HepG2 (cell line): ENCODE measurements at regions not wholly inside any gene's neighbourhood (a gene's known extent, or its start where the extent isn't known, plus 50 kb on each side); places are given as distances from the start of the nearest gene placed in this dataset.

Source experiments
- ATAC-seq: fragments of 200-7000 bp; cut with Tn5 transposase; 3 replicates; pipeline ENCODE4 v1.9.1; 2020; ENCODE audit warnings: mild to moderate bottlenecking, moderate library complexity
- BruUV-seq: library from RNA; stranded (reverse); fragments of 400-500 nt; replicated peaks from 2 replicates; lab custom pipeline; 2021; lab: Mats Ljungman, UMichigan
- CTCF ChIA-PET: fragments of 300-600 bp; formaldehyde crosslinking; extraction: SDS; loops from one replicate; lab custom pipeline; 2021; ENCODE audit warnings: low total read pairs, inconsistent platforms, low intra/inter-chr PET ratio; lab: Yijun Ruan, JAX
- POLR2A ChIA-PET: fragments of 350-600 bp; sonication (Branson Sonifier 250); formaldehyde crosslinking; loops from one replicate; lab custom pipeline; 2020; ENCODE audit warnings: antibody characterized with exemption, inconsistent platforms; lab: Yijun Ruan, JAX
- DNase-seq: peaks from one replicate; pipeline ENCODE4 v3.0.0-alpha.2; 2015; ENCODE audit warnings: low spot score
- FAIRE-seq: peaks from 3 replicates; lab custom pipeline; 2011; peaks lifted over from hg19 to GRCh38; lab: Jason Lieb, UNC
- H2AFZ ChIP-seq: one replicate; pipeline ENCODE4 v1.6.1; 2011; ENCODE audit warnings: low read length, inconsistent platforms
- H3K27ac ChIP-seq: fragments of 300-600 bp; 3 replicates; pipeline ENCODE4 v1.8.0; 2011; ENCODE audit warnings: mixed run types, mild to moderate bottlenecking, mixed read lengths, low read length, inconsistent platforms; ENCODE audit not compliant: insufficient read depth; ENCODE audit errors: extremely low read length
- H3K27me3 ChIP-seq, 2 experiments: fragments of 200-600 bp in 1 of 2; 2 replicates in 1 of 2; 3 replicates in 1 of 2; pipeline versions ENCODE4 v1.6.0 to v1.8.0; 2011; ENCODE audit warnings: low read length in 2 of 2, mild to moderate bottlenecking in 2 of 2, moderate library complexity in 2 of 2, inconsistent platforms in 1 of 2; ENCODE audit not compliant: insufficient read depth in 2 of 2, control insufficient read depth in 1 of 2
- H3K36me3 ChIP-seq, 2 experiments: fragments of 200-600 bp in 1 of 2; replicated peaks in 1 of 2; 2 replicates in 1 of 2; 3 replicates in 1 of 2; pipeline versions ENCODE4 v1.5.1 to v1.8.0; 2011; ENCODE audit warnings: low read length in 2 of 2, inconsistent platforms in 1 of 2; ENCODE audit not compliant: insufficient read depth in 2 of 2, control insufficient read depth in 1 of 2
- H3K4me1 ChIP-seq: 2 replicates; pipeline ENCODE4 v1.5.1; 2012; ENCODE audit warnings: low read length, inconsistent platforms; ENCODE audit not compliant: insufficient read depth
- H3K4me2 ChIP-seq: 2 replicates; pipeline ENCODE4 v1.6.0; 2011; ENCODE audit warnings: low read depth, low read length, inconsistent platforms
- H3K4me3 ChIP-seq, 3 experiments: fragments of 200-600 bp in 1 of 3; sonication (generic), shearing (Covaris generic) in 1 of 3; replicated peaks in 1 of 3; 2 replicates each; pipeline ENCODE4 v1.5.1; 2011 to 2016; ENCODE audit warnings: low read length in 3 of 3, inconsistent platforms in 2 of 3, low read depth in 2 of 3, mild to moderate bottlenecking in 2 of 3, control low read depth in 1 of 3, mixed read lengths in 1 of 3; ENCODE audit not compliant: insufficient read depth in 1 of 3
- H3K79me2 ChIP-seq: one replicate; pipeline ENCODE4 v1.6.1; 2011; ENCODE audit warnings: low read length, inconsistent platforms; ENCODE audit not compliant: insufficient read depth
- H3K9ac ChIP-seq: 2 replicates; pipeline ENCODE4 v1.6.0; 2011; ENCODE audit warnings: mild to moderate bottlenecking, low read depth, low read length, inconsistent platforms; ENCODE audit not compliant: insufficient read depth
- H3K9me3 ChIP-seq: 2 replicates; pipeline ENCODE4 v1.5.1; 2012; ENCODE audit warnings: mild to moderate bottlenecking, low read length
- H4K20me1 ChIP-seq: 2 replicates; pipeline ENCODE4 v1.6.0; 2011; ENCODE audit warnings: inconsistent platforms, mild to moderate bottlenecking, low read length, moderate library complexity; ENCODE audit not compliant: insufficient read depth
- ATF2 ChIP-seq: sonication (generic); formaldehyde crosslinking; IDR thresholded peaks from 2 replicates; pipeline ENCODE4 v1.4.0; 2020; ENCODE audit warnings: missing genetic modification reagents
- CBX5 ChIP-seq: sonication (generic); formaldehyde crosslinking; IDR thresholded peaks from 2 replicates; pipeline ENCODE4 v1.4.0; 2020; ENCODE audit warnings: missing genetic modification reagents, borderline replicate concordance
- GRHL1 ChIP-seq: sonication (generic); formaldehyde crosslinking; conservative IDR thresholded peaks from 2 replicates; pipeline ENCODE4 v1.8.0; 2022; ENCODE audit warnings: missing genetic modification reagents
- HDAC6 ChIP-seq: fragments of 200-600 bp; sonication (generic); IDR thresholded peaks from 2 replicates; pipeline ENCODE4 v1.7.0; 2017; ENCODE audit warnings: mild to moderate bottlenecking, antibody characterized with exemption, low read length, low read depth
- NFYB ChIP-seq: sonication (generic); formaldehyde crosslinking; IDR thresholded peaks from 2 replicates; pipeline ENCODE4 v1.4.0; 2020; ENCODE audit warnings: missing genetic modification reagents
- SRSF9 ChIP-seq: fragments of 200-400 bp; formaldehyde crosslinking; IDR thresholded peaks from 2 replicates; pipeline ENCODE4 v1.6.1; 2018; ENCODE audit warnings: borderline replicate concordance, mild to moderate bottlenecking, low read depth, low read length; ENCODE audit not compliant: insufficient read depth, poor library complexity, severe bottlenecking
- TBX2 ChIP-seq: sonication (generic); formaldehyde crosslinking; IDR thresholded peaks from 2 replicates; pipeline ENCODE4 v1.5.0; 2020; ENCODE audit warnings: missing genetic modification reagents, mild to moderate bottlenecking, borderline replicate concordance
- THYN1 ChIP-seq: sonication (generic); formaldehyde crosslinking; IDR thresholded peaks from 2 replicates; pipeline ENCODE4 v1.8.1; 2023; ENCODE audit warnings: low read depth, mild to moderate bottlenecking, moderate library complexity, missing genetic modification reagents, borderline replicate concordance
- ZBTB3 ChIP-seq: sonication (generic); formaldehyde crosslinking; IDR thresholded peaks from 2 replicates; pipeline ENCODE4 v1.4.0; 2020; ENCODE audit warnings: low read depth, mild to moderate bottlenecking, moderate library complexity, missing genetic modification reagents, borderline replicate concordance
- ZBTB8A ChIP-seq: sonication (generic); formaldehyde crosslinking; IDR thresholded peaks from 2 replicates; pipeline ENCODE4 v1.4.0; 2020; ENCODE audit warnings: mild to moderate bottlenecking, low read depth, missing genetic modification reagents, borderline replicate concordance
- ZMYM3 ChIP-seq: sonication (generic); formaldehyde crosslinking; IDR thresholded peaks from 2 replicates; pipeline ENCODE4 v1.5.1; 2020; ENCODE audit warnings: mild to moderate bottlenecking, missing genetic modification reagents
- ZNF280D ChIP-seq: sonication (generic); formaldehyde crosslinking; IDR thresholded peaks from 2 replicates; pipeline ENCODE4 v1.5.1; 2020; ENCODE audit warnings: mild to moderate bottlenecking, missing genetic modification reagents
- ZNF567 ChIP-seq: sonication (generic); formaldehyde crosslinking; IDR thresholded peaks from 2 replicates; pipeline ENCODE4 v1.8.1; 2023; ENCODE audit warnings: mild to moderate bottlenecking, missing genetic modification reagents, borderline replicate concordance
- ZNF597 ChIP-seq: sonication (generic); formaldehyde crosslinking; IDR thresholded peaks from 2 replicates; pipeline ENCODE4 v1.5.0; 2020; ENCODE audit warnings: missing genetic modification reagents
- WGBS: methylation state at CpG from one replicate; pipeline ENCODE4 v1.1.6; 2017; ENCODE audit warnings: low lambda C conversion rate; 5-methylcytosine and 5-hydroxymethylcytosine counted together
- in situ Hi-C: cut with HindIII; loops from 2 replicates; pipeline ENCODE4 v1.10.0; 2017; ENCODE audit warnings: low pct_unique_long_range_greater_than_20kb; ENCODE audit not compliant: extremely low pct_ligation_motif_present
- intact Hi-C: fragments of 100-400 bp; cut with micrococcal nuclease; formaldehyde crosslinking; loops from one replicate; pipeline ENCODE4 v1.10.0; 2022; ENCODE audit not compliant: unreplicated experiment

GRCh38 chr5:1950708-1951103, 68.0 kb upstream of the IRX4 start (continued):
- TF ChIP-seq ZNF567 (CRISPR knock-in tag), result no peak
- no peak for TF ChIP-seq TBX2 (CRISPR knock-in tag)
- no peak for TF ChIP-seq ZBTB8A

- DNase-seq, result no peak
- 6% methylated on average over 9 of the region's 32 CpGs for WGBS
- intact Hi-C loops, result no loop called here
- H2AFZ ChIP-seq, result no peak overlapping the region
- H3K27ac ChIP-seq, result no peak overlapping the region
- in situ Hi-C loops, result no loop called here
- no peak overlapping the region for H3K9ac ChIP-seq
- FAIRE-seq, result no peak
- no peak for ATAC-seq
- CTCF ChIA-PET, result no interaction called here
- no peaks in the 10 kb centered on the region for H4K20me1 ChIP-seq
- BruUV-seq, result no TSS peak
- peaks cover 6 to 66% of the 10 kb centered on the region in 2 experiments for H3K27me3 ChIP-seq
- no peak overlapping the region for H3K4me2 ChIP-seq
- no peak overlapping the region for H3K4me3 ChIP-seq
- no peaks in the 10 kb centered on the region for H3K36me3 ChIP-seq
- H3K79me2 ChIP-seq, result no peaks in the 10 kb centered on the region
- no peaks in the 10 kb centered on the region for H3K9me3 ChIP-seq
- POLR2A ChIA-PET, result no interaction called here
- H3K4me1 ChIP-seq, result no peaks in the 10 kb centered on the region
- TF ChIP-seq ZNF597 (no peak), NFYB (no peak), ZBTB3 (CRISPR knock-in tag) (no peak), GRHL1 (CRISPR knock-in tag) (no peak), CBX5 (CRISPR knock-in tag) (no peak), ATF2 (CRISPR knock-in tag) (no peak), SRSF9 (no peak), HDAC6 (no peak), ZNF280D (CRISPR knock-in tag) (no peak), THYN1 (CRISPR knock-in tag) (no peak), ZMYM3 (CRISPR knock-in tag) (no peak)
These were observed 67.5 kb upstream of the IRX4 start for GRCh38 chr5:1950096-1950707.
